ENCODE measurements at regions not wholly inside any gene's neighbourhood (a gene's known extent, or its start where the extent isn't known, plus 50 kb on each side); places are given as distances from the start of the nearest gene placed in this dataset.

- no peak for FAIRE-seq
Measured at GRCh38 chr12:79524507-79525148, 166.1 kb downstream of the PAWR start.

DNA sequence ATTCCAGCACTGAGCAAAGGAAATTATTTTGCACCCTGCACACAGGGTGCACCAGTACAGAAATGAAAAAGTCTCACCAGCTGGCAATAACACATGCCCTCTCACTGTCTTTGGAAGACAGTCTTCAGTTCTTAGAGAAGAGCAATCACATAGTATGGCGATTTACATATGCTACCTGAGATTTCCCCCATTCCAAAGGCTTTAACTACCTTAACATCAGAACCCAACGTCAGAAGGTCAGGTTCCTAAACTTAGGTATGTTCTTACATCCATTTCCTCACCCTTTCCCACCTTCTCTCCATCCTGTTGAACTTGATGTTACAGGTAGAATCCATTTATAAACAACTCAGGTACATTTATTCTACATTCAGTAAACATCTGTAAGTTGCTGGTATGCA, 167.8 kb downstream of the PAWR start:
- no peak for DNase-seq (ENCODE audit: low read depth)
- TF ChIP-seq, protein P1, sequence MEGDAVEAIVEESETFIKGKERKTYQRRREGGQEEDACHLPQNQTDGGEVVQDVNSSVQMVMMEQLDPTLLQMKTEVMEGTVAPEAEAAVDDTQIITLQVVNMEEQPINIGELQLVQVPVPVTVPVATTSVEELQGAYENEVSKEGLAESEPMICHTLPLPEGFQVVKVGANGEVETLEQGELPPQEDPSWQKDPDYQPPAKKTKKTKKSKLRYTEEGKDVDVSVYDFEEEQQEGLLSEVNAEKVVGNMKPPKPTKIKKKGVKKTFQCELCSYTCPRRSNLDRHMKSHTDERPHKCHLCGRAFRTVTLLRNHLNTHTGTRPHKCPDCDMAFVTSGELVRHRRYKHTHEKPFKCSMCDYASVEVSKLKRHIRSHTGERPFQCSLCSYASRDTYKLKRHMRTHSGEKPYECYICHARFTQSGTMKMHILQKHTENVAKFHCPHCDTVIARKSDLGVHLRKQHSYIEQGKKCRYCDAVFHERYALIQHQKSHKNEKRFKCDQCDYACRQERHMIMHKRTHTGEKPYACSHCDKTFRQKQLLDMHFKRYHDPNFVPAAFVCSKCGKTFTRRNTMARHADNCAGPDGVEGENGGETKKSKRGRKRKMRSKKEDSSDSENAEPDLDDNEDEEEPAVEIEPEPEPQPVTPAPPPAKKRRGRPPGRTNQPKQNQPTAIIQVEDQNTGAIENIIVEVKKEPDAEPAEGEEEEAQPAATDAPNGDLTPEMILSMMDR (IDR thresholded peaks at IDR 0.05; ENCODE audit: insufficient read depth, low read length, severe bottlenecking): no peak
- no peak for FAIRE-seq
- no peaks in the 10 kb centered on the region for H3K36me3 ChIP-seq (ENCODE audit: control insufficient read depth, insufficient read depth, low read length)
- H3K4me3 ChIP-seq (ENCODE audit: low read depth, low read length): no peak overlapping the region
- no peaks in the 10 kb centered on the region for H3K27me3 ChIP-seq (ENCODE audit: control insufficient read depth, insufficient read depth, low read length)

More at GRCh38 chr12:79524507-79525148, 166.1 kb downstream of the PAWR start:
- TF ChIP-seq, protein P1 (IDR thresholded peaks at IDR 0.05; ENCODE audit: insufficient read depth, low read length, severe bottlenecking): no peak
- Histone ChIP-seq H3K4me3 (ENCODE audit: low read depth, low read length) (no peak overlapping the region), H3K27me3 (ENCODE audit: control insufficient read depth, insufficient read depth, low read length) (no peaks in the 10 kb centered on the region), H3K36me3 (ENCODE audit: control insufficient read depth, insufficient read depth, low read length) (no peaks in the 10 kb centered on the region)
- no peak for DNase-seq (ENCODE audit: low read depth)

DNA sequence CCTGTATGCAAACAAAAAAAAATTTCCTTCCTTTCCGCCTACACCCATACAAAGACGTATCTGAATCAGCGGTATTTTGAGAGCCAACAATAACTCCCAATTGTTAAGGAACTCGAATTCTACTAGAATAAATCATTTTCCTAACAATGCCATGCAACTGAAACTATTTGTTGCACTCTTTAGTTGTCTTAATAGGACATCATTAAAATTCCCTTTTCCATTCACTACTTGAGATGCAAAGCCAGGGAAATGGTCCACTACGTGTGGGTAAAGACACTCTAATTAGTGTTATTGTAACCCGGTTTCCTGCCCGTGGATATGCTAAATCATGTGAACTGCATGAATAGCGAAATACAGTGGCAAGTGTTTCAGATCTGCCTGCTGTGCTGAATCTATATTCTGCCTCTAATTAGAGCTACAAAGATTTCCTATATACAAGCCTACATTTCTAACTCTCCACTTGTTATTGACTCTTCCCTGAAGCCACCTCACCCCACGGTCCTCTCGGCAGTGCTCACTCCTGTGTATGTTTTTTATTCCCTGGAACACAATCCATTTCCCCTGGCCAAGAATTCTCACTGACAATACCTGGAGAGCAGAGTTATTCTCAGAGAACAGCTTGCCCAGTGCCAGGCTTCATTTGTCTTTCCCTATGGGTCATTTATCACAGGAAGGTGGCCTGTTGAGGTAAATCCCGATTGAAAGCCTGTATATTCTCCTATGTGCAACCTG, 168.3 kb downstream of the PAWR start:
- Histone ChIP-seq H3K36me3 (ENCODE audit: control insufficient read depth, insufficient read depth, low read length) (no peaks in the 10 kb centered on the region), H3K27me3 (ENCODE audit: control insufficient read depth, insufficient read depth, low read length) (no peaks in the 10 kb centered on the region), H3K4me3 (ENCODE audit: low read depth, low read length) (no peak overlapping the region)
- DNase-seq (ENCODE audit: low read depth) (no peak), FAIRE-seq (no peak)
- TF ChIP-seq, protein P1 (IDR thresholded peaks at IDR 0.05; ENCODE audit: insufficient read depth, low read length, severe bottlenecking): no peak

GRCh38 chr12:79521576-79521975, 169.2 kb downstream of the PAWR start:
- peak; percentile 38 for DNase-seq (ENCODE audit: low read depth)
- TF ChIP-seq, protein P1 (IDR thresholded peaks at IDR 0.05; ENCODE audit: insufficient read depth, low read length, severe bottlenecking): no peak
- Histone ChIP-seq H3K36me3 (ENCODE audit: control insufficient read depth, insufficient read depth, low read length) (no peaks in the 10 kb centered on the region), H3K27me3 (ENCODE audit: control insufficient read depth, insufficient read depth, low read length) (no peaks in the 10 kb centered on the region), H3K4me3 (ENCODE audit: low read depth, low read length) (no peak overlapping the region)
- no peak for FAIRE-seq

DNA sequence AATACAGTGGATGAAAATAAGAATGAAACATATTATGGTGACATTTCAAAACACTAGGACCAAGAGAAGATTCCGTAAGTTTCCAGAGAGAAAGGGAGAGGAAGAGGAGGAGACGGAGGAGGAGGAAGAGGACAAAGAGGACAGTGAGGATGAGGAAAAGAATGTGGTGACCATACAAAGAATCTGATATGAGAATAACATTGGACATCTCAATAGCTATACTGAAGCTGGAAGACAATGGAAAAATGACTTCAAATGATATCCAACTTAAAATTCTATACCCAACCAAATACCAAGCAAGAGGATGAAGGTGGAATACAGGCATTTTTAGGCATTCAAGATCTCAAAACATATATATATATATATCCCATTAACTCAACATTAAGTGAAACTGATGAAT, 173.4 kb downstream of the PAWR start:
- Histone ChIP-seq H3K36me3 (ENCODE audit: control insufficient read depth, insufficient read depth, low read length) (no peaks in the 10 kb centered on the region), H3K4me3 (ENCODE audit: low read depth, low read length) (no peak overlapping the region), H3K27me3 (ENCODE audit: control insufficient read depth, insufficient read depth, low read length) (no peaks in the 10 kb centered on the region)
- DNase-seq (ENCODE audit: low read depth) (no peak), FAIRE-seq (no peak)
- TF ChIP-seq, protein P1 (IDR thresholded peaks at IDR 0.05; ENCODE audit: insufficient read depth, low read length, severe bottlenecking): no peak
